HEK293 (cell line): ENCODE measurements at regions not wholly inside any gene's neighbourhood (a gene's known extent, or its start where the extent isn't known, plus 50 kb on each side); places are given as distances from the start of the nearest gene placed in this dataset.

Experiments used
- CTCF ChIA-PET: fragments of 350-600 bp; formaldehyde crosslinking; extraction: SDS; loops from one replicate; lab custom pipeline; 2021; ENCODE audit warnings: antibody characterized with exemption; lab: Yijun Ruan, JAX
- POLR2A ChIA-PET: fragments of 300-600 bp; formaldehyde crosslinking; extraction: SDS; loops from one replicate; lab custom pipeline; 2020; ENCODE audit warnings: antibody characterized with exemption, inconsistent platforms; lab: Yijun Ruan, JAX
- H3K27ac ChIP-seq: fragments of 200-500 bp; sonication (Bioruptor generic); 2 replicates; pipeline ENCODE4 v1.5.1; 2014; ENCODE audit warnings: low read depth, low read length, control low read depth, inconsistent platforms; ENCODE audit errors: extremely low read depth
- H3K36me3 ChIP-seq, 2 experiments: fragments of 200-500 bp in 1 of 2; sonication (Bioruptor generic) in 1 of 2; 1 replicate in 1 of 2; 2 replicates in 1 of 2; pipeline ENCODE4 v1.5.1; 2014 to 2017; ENCODE audit warnings: inconsistent platforms in 2 of 2, low read length in 2 of 2; ENCODE audit not compliant: control insufficient read depth in 2 of 2, insufficient read depth in 1 of 2
- H3K4me1 ChIP-seq: fragments of 200-500 bp; sonication (Bioruptor generic); 2 replicates; pipeline ENCODE4 v1.5.1; 2014; ENCODE audit warnings: mild to moderate bottlenecking, low read length, inconsistent platforms; ENCODE audit not compliant: control insufficient read depth, insufficient read depth
- H3K4me3 ChIP-seq: 2 replicates; pipeline ENCODE4 v1.5.1; 2011; ENCODE audit warnings: low read depth, mild to moderate bottlenecking, control low read depth, low read length, moderate library complexity
- H3K9me3 ChIP-seq: fragments of 200-500 bp; sonication (Bioruptor generic); 2 replicates; pipeline ENCODE4 v1.5.1; 2014; ENCODE audit warnings: low read depth, low read length, inconsistent platforms; ENCODE audit not compliant: control insufficient read depth, insufficient read depth
- GFI1B ChIP-seq: fragments of 450-650 bp; formaldehyde crosslinking; IDR thresholded peaks from 2 replicates; pipeline ENCODE4 v1.5.1; 2016; ENCODE audit warnings: missing biosample characterization, missing genetic modification characterization
- MYNN ChIP-seq: fragments of 450-650 bp; formaldehyde crosslinking; IDR thresholded peaks from 2 replicates; pipeline ENCODE4 v1.5.1; 2016; ENCODE audit warnings: missing biosample characterization, missing genetic modification characterization, borderline replicate concordance
- ZBTB17 ChIP-seq: fragments of 450-650 bp; formaldehyde crosslinking; IDR thresholded peaks from 2 replicates; pipeline ENCODE4 v1.5.1; 2016; ENCODE audit warnings: missing biosample characterization, missing genetic modification characterization
- ZBTB21 ChIP-seq: fragments of 450-650 bp; formaldehyde crosslinking; IDR thresholded peaks from 2 replicates; pipeline ENCODE4 v1.5.1; 2017; ENCODE audit warnings: missing biosample characterization, missing genetic modification characterization
- ZBTB48 ChIP-seq: fragments of 450-650 bp; formaldehyde crosslinking; IDR thresholded peaks from 2 replicates; pipeline ENCODE4 v1.5.1; 2016; ENCODE audit warnings: missing biosample characterization, missing genetic modification characterization
- ZNF155 ChIP-seq: fragments of 450-650 bp; formaldehyde crosslinking; IDR thresholded peaks from 2 replicates; pipeline ENCODE4 v1.5.1; 2016; ENCODE audit warnings: missing biosample characterization, missing genetic modification characterization
- ZNF169 ChIP-seq: fragments of 450-650 bp; formaldehyde crosslinking; IDR thresholded peaks from 2 replicates; pipeline ENCODE4 v1.5.1; 2016; ENCODE audit warnings: missing biosample characterization, missing genetic modification characterization
- ZNF19 ChIP-seq: fragments of 450-650 bp; formaldehyde crosslinking; IDR thresholded peaks from 2 replicates; pipeline ENCODE4; 2016; ENCODE audit warnings: missing biosample characterization, missing genetic modification characterization, low read depth
- ZNF202 ChIP-seq: fragments of 450-650 bp; formaldehyde crosslinking; IDR thresholded peaks from 2 replicates; pipeline ENCODE4 v1.5.1; 2016; ENCODE audit warnings: missing biosample characterization, missing genetic modification characterization, borderline replicate concordance
- ZNF211 ChIP-seq: fragments of 450-650 bp; formaldehyde crosslinking; IDR thresholded peaks from 2 replicates; pipeline ENCODE4 v1.5.1; 2016; ENCODE audit warnings: low read depth, missing biosample characterization, missing genetic modification characterization
- ZNF239 ChIP-seq: fragments of 450-650 bp; formaldehyde crosslinking; IDR thresholded peaks from 2 replicates; pipeline ENCODE4 v1.5.1; 2016; ENCODE audit warnings: missing biosample characterization, missing genetic modification characterization
- ZNF311 ChIP-seq: fragments of 450-650 bp; formaldehyde crosslinking; IDR thresholded peaks from 2 replicates; pipeline ENCODE4 v1.5.1; 2017; ENCODE audit warnings: missing biosample characterization, missing genetic modification characterization, borderline replicate concordance
- ZNF391 ChIP-seq: fragments of 450-650 bp; formaldehyde crosslinking; IDR thresholded peaks from 2 replicates; pipeline ENCODE4 v1.5.1; 2016; ENCODE audit warnings: low read depth, missing biosample characterization, missing genetic modification characterization, borderline replicate concordance
- ZNF544 ChIP-seq: fragments of 450-650 bp; formaldehyde crosslinking; IDR thresholded peaks from 2 replicates; pipeline ENCODE4 v1.5.0; 2017; ENCODE audit warnings: missing biosample characterization, missing genetic modification characterization
- ZNF548 ChIP-seq: fragments of 450-650 bp; formaldehyde crosslinking; IDR thresholded peaks from 2 replicates; pipeline ENCODE4 v1.5.1; 2016; ENCODE audit warnings: missing biosample characterization, missing genetic modification characterization
- ZNF585B ChIP-seq: fragments of 450-650 bp; formaldehyde crosslinking; IDR thresholded peaks from 2 replicates; pipeline ENCODE4 v1.5.1; 2016; ENCODE audit warnings: missing biosample characterization, missing genetic modification characterization
- ZNF621 ChIP-seq: fragments of 450-650 bp; formaldehyde crosslinking; IDR thresholded peaks from 2 replicates; pipeline ENCODE4 v1.5.1; 2017; ENCODE audit warnings: missing biosample characterization, missing genetic modification characterization
- ZNF623 ChIP-seq: fragments of 450-650 bp; formaldehyde crosslinking; IDR thresholded peaks from 2 replicates; pipeline ENCODE4 v1.5.1; 2016; ENCODE audit warnings: missing biosample characterization, missing genetic modification characterization
- ZNF626 ChIP-seq: fragments of 450-650 bp; sonication (Bioruptor Pico); formaldehyde crosslinking; IDR thresholded peaks from 2 replicates; pipeline ENCODE4 v1.5.1; 2018; ENCODE audit warnings: missing biosample characterization, missing genetic modification characterization, inconsistent platforms
- ZNF658 ChIP-seq: fragments of 450-650 bp; formaldehyde crosslinking; IDR thresholded peaks from 2 replicates; pipeline ENCODE4; 2016; ENCODE audit warnings: missing biosample characterization, missing genetic modification characterization
- ZNF664 ChIP-seq: fragments of 450-650 bp; formaldehyde crosslinking; IDR thresholded peaks from 2 replicates; pipeline ENCODE4 v1.5.1; 2016; ENCODE audit warnings: missing biosample characterization, missing genetic modification characterization
- ZNF830 ChIP-seq: fragments of 450-650 bp; IDR thresholded peaks from 2 replicates; pipeline ENCODE4 v1.5.0; 2018; ENCODE audit warnings: missing biosample characterization, missing genetic modification characterization, low read depth, mild to moderate bottlenecking, moderate library complexity
- ZSCAN23 ChIP-seq: fragments of 450-650 bp; formaldehyde crosslinking; IDR thresholded peaks from 2 replicates; pipeline ENCODE4 v1.5.1; 2016; ENCODE audit warnings: missing biosample characterization, missing genetic modification characterization
- TF ChIP-seq, protein P1 (sequence below): fragments of 450-650 bp; formaldehyde crosslinking; IDR thresholded peaks from 2 replicates; pipeline ENCODE4 v1.5.1; 2016; ENCODE audit warnings: missing biosample characterization, missing genetic modification characterization
- TF ChIP-seq, protein P2 (sequence below): fragments of 450-650 bp; formaldehyde crosslinking; IDR thresholded peaks from 2 replicates; pipeline ENCODE4 v1.5.1; 2016; ENCODE audit warnings: missing biosample characterization, missing genetic modification characterization
- TF ChIP-seq, protein P3 (sequence below): fragments of 450-650 bp; formaldehyde crosslinking; IDR thresholded peaks from 2 replicates; pipeline ENCODE4 v1.5.1; 2016; ENCODE audit warnings: missing biosample characterization, missing genetic modification characterization
- TF ChIP-seq, protein P4 (sequence below): fragments of 450-650 bp; formaldehyde crosslinking; optimal IDR thresholded peaks from 2 replicates; pipeline ENCODE3; 2016; ENCODE audit warnings: missing biosample characterization, mild to moderate bottlenecking, missing genetic modification characterization

DNA sequence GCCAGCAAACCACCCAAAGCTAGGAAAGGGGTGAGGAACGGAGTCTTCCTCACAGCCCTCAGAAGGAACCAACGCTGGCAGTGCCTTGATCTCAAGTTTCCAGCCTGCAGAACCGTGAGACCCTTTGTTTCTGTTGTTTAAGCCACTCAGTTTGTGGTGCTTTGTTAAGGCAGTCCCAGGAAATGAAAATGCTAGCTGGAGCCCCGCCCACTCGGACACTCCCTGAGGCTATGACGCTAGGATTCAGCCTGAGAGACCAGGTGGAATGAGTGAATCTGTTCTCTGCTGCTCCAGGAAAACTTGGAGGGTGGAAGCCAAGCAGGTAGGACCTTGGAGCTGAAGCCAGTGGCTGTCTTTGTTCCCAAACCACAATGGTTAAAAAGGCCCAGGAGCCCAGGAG is 196.5 kb upstream of the POU3F1 start:
- Histone ChIP-seq H3K36me3 (no peaks in the 10 kb centered on the region), H3K27ac (no peak overlapping the region), H3K9me3 (no peaks in the 10 kb centered on the region), H3K4me3 (no peak overlapping the region), H3K4me1 (no peaks in the 10 kb centered on the region)
- TF ChIP-seq ZNF19 (tag by site-specific recombination) (no peak), ZNF544 (tag by site-specific recombination) (no peak), ZNF623 (tag by site-specific recombination) (no peak), ZNF239 (tag by site-specific recombination) (no peak), ZBTB17 (no peak), ZNF211 (tag by site-specific recombination) (no peak), ZNF169 (no peak), ZNF664 (tag by site-specific recombination) (no peak), ZNF391 (no peak), ZSCAN23 (tag by site-specific recombination) (no peak), MYNN (tag by site-specific recombination) (no peak), ZNF548 (tag by site-specific recombination) (no peak), ZNF626 (tag by site-specific recombination) (no peak), ZNF830 (tag by site-specific recombination) (no peak)
- TF ChIP-seq, protein P1, sequence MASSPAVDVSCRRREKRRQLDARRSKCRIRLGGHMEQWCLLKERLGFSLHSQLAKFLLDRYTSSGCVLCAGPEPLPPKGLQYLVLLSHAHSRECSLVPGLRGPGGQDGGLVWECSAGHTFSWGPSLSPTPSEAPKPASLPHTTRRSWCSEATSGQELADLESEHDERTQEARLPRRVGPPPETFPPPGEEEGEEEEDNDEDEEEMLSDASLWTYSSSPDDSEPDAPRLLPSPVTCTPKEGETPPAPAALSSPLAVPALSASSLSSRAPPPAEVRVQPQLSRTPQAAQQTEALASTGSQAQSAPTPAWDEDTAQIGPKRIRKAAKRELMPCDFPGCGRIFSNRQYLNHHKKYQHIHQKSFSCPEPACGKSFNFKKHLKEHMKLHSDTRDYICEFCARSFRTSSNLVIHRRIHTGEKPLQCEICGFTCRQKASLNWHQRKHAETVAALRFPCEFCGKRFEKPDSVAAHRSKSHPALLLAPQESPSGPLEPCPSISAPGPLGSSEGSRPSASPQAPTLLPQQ (tag by site-specific recombination), result no peak
- TF ChIP-seq, protein P2, sequence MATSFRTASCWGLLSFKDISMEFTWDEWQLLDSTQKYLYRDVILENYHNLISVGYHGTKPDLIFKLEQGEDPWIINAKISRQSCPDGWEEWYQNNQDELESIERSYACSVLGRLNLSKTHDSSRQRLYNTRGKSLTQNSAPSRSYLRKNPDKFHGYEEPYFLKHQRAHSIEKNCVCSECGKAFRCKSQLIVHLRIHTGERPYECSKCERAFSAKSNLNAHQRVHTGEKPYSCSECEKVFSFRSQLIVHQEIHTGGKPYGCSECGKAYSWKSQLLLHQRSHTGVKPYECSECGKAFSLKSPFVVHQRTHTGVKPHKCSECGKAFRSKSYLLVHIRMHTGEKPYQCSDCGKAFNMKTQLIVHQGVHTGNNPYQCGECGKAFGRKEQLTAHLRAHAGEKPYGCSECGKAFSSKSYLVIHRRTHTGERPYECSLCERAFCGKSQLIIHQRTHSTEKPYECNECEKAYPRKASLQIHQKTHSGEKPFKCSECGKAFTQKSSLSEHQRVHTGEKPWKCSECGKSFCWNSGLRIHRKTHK (tag by site-specific recombination), result no peak
- TF ChIP-seq, protein P3, sequence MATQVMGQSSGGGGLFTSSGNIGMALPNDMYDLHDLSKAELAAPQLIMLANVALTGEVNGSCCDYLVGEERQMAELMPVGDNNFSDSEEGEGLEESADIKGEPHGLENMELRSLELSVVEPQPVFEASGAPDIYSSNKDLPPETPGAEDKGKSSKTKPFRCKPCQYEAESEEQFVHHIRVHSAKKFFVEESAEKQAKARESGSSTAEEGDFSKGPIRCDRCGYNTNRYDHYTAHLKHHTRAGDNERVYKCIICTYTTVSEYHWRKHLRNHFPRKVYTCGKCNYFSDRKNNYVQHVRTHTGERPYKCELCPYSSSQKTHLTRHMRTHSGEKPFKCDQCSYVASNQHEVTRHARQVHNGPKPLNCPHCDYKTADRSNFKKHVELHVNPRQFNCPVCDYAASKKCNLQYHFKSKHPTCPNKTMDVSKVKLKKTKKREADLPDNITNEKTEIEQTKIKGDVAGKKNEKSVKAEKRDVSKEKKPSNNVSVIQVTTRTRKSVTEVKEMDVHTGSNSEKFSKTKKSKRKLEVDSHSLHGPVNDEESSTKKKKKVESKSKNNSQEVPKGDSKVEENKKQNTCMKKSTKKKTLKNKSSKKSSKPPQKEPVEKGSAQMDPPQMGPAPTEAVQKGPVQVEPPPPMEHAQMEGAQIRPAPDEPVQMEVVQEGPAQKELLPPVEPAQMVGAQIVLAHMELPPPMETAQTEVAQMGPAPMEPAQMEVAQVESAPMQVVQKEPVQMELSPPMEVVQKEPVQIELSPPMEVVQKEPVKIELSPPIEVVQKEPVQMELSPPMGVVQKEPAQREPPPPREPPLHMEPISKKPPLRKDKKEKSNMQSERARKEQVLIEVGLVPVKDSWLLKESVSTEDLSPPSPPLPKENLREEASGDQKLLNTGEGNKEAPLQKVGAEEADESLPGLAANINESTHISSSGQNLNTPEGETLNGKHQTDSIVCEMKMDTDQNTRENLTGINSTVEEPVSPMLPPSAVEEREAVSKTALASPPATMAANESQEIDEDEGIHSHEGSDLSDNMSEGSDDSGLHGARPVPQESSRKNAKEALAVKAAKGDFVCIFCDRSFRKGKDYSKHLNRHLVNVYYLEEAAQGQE, result no peak
- ChIA-PET CTCF (interaction anchor here (0.6 kb wide), 1 partner anchor 11 kb away, joined by 4 read pairs; no protein-coding TSS in a partner anchor), POLR2A (no interaction called here)

- ChIA-PET CTCF (no interaction called here), POLR2A (no interaction called here)
These were observed 195.9 kb upstream of the POU3F1 start for GRCh38 chr1:38242506-38242905.

More at GRCh38 chr1:38242506-38242905, 195.9 kb upstream of the POU3F1 start:
- TF ChIP-seq, protein P4, sequence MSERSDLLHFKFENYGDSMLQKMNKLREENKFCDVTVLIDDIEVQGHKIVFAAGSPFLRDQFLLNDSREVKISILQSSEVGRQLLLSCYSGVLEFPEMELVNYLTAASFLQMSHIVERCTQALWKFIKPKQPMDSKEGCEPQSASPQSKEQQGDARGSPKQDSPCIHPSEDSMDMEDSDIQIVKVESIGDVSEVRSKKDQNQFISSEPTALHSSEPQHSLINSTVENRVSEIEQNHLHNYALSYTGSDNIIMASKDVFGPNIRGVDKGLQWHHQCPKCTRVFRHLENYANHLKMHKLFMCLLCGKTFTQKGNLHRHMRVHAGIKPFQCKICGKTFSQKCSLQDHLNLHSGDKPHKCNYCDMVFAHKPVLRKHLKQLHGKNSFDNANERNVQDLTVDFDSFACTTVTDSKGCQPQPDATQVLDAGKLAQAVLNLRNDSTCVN (tag by site-specific recombination), result no peak
- TF ChIP-seq ZBTB21 (no peak), ZNF621 (tag by site-specific recombination) (no peak), ZNF548 (tag by site-specific recombination) (no peak), ZBTB48 (no peak), ZNF585B (tag by site-specific recombination) (no peak), ZNF202 (tag by site-specific recombination) (no peak), GFI1B (tag by site-specific recombination) (no peak), ZNF658 (tag by site-specific recombination) (no peak), ZNF155 (no peak), ZNF311 (tag by site-specific recombination) (no peak)
- TF ChIP-seq, all 188 proteins: peak for 0
- Histone ChIP-seq H3K9me3 (no peaks in the 10 kb centered on the region), H3K4me3 (no peak overlapping the region), H3K4me1 (no peaks in the 10 kb centered on the region), H3K27ac (no peak overlapping the region), H3K36me3 (no peaks in the 10 kb centered on the region)
